GM12878 (cell line): ENCODE measurements at regions not wholly inside any gene's neighbourhood (a gene's known extent, or its start where the extent isn't known, plus 50 kb on each side); places are given as distances from the start of the nearest gene placed in this dataset.
"Not testable (repeated sequence)": the region's sequence is repeated elsewhere in the genome, so short reads cannot be mapped to it uniquely, and the experiment has no call there.

Experiments used
- CEBPB ChIP-seq, 2 experiments: fragments of 150-350 bp in 1 of 2; IDR thresholded peaks; 2 replicates each; pipeline ENCODE4 v1.6.1; 2012 to 2014; ENCODE audit warnings: low read depth in 2 of 2, low read length in 2 of 2, borderline replicate concordance in 1 of 2, inconsistent platforms in 1 of 2
- DPF2 ChIP-seq: fragments of 450-650 bp; IDR thresholded peaks from 2 replicates; pipeline ENCODE4 v1.6.1; 2017; ENCODE audit warnings: mild to moderate bottlenecking
- JUND ChIP-seq: IDR thresholded peaks from 2 replicates; pipeline ENCODE4 v1.6.1; 2012; ENCODE audit warnings: low read depth, mild to moderate bottlenecking, low read length, improper control_type of control experiment, moderate library complexity
- KAT2A ChIP-seq: conservative IDR thresholded peaks from 2 replicates; pipeline ENCODE4 v1.6.1; 2011; ENCODE audit warnings: low read depth, low read length; ENCODE audit not compliant: control insufficient read depth
- LARP7 ChIP-seq: fragments of 450-650 bp; IDR thresholded peaks from 2 replicates; pipeline ENCODE4 v1.6.1; 2017; ENCODE audit warnings: mild to moderate bottlenecking
- MTA2 ChIP-seq: fragments of 450-650 bp; IDR thresholded peaks from 2 replicates; pipeline ENCODE4 v1.6.1; 2016; ENCODE audit warnings: low read depth, mild to moderate bottlenecking, moderate library complexity
- PBX3 ChIP-seq: IDR thresholded peaks from 2 replicates; pipeline ENCODE4 v1.6.1; 2011; ENCODE audit warnings: mild to moderate bottlenecking, low read depth, low read length, moderate library complexity; ENCODE audit not compliant: insufficient replicate concordance
- POLR2A ChIP-seq: IDR thresholded peaks from 2 replicates; pipeline ENCODE4 v1.6.1; 2011; ENCODE audit warnings: low read depth, mild to moderate bottlenecking, low read length
- SIN3A ChIP-seq: IDR thresholded peaks from 2 replicates; pipeline ENCODE4 v1.6.1; 2012; ENCODE audit warnings: low read depth, low read length, improper control_type of control experiment
- TCF12 ChIP-seq: IDR thresholded peaks from 2 replicates; pipeline ENCODE4 v1.6.1; 2011; ENCODE audit warnings: low read depth, mild to moderate bottlenecking, low read length
- ZNF274 ChIP-seq: IDR thresholded peaks from one replicate; pipeline ENCODE4 v1.8.0; 2011; ENCODE audit not compliant: insufficient read length, insufficient read depth
- ZNF384 ChIP-seq: IDR thresholded peaks from 2 replicates; pipeline ENCODE4 v1.6.1; 2012; ENCODE audit warnings: low read depth, mild to moderate bottlenecking, low read length, improper control_type of control experiment, borderline replicate concordance
- TF ChIP-seq, protein P1 (sequence below), 3 experiments: IDR thresholded peaks in 2 of 3; conservative IDR thresholded peaks in 1 of 3; 2 replicates each; pipeline ENCODE4 v1.5.1; 2011; ENCODE audit warnings: low read depth in 3 of 3, low read length in 3 of 3, mild to moderate bottlenecking in 3 of 3, control low read depth in 2 of 3, moderate library complexity in 2 of 3, inconsistent platforms in 1 of 3, mixed read lengths in 1 of 3; ENCODE audit not compliant: control insufficient read depth in 2 of 3, insufficient read depth in 1 of 3; ENCODE audit errors: extremely low read depth in 1 of 3

GRCh38 chr9:19895578-19895977 lies 106.7 kb upstream of the SLC24A2 start:
- not testable (repeated sequence) for TF ChIP-seq SIN3A; ZNF384; JUND; POLR2A; PBX3; DPF2; MTA2; LARP7; ZNF274; KAT2A; CEBPB (IDR thresholded peaks at IDR 0.05; ENCODE audit: borderline replicate concordance in 1 of 2, low read depth in 2 of 2, low read length in 2 of 2); TCF12
- TF ChIP-seq, protein P1, sequence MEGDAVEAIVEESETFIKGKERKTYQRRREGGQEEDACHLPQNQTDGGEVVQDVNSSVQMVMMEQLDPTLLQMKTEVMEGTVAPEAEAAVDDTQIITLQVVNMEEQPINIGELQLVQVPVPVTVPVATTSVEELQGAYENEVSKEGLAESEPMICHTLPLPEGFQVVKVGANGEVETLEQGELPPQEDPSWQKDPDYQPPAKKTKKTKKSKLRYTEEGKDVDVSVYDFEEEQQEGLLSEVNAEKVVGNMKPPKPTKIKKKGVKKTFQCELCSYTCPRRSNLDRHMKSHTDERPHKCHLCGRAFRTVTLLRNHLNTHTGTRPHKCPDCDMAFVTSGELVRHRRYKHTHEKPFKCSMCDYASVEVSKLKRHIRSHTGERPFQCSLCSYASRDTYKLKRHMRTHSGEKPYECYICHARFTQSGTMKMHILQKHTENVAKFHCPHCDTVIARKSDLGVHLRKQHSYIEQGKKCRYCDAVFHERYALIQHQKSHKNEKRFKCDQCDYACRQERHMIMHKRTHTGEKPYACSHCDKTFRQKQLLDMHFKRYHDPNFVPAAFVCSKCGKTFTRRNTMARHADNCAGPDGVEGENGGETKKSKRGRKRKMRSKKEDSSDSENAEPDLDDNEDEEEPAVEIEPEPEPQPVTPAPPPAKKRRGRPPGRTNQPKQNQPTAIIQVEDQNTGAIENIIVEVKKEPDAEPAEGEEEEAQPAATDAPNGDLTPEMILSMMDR (IDR thresholded peaks at IDR 0.05 in 2 of 3, conservative IDR thresholded peaks at IDR 0.05 in 1 of 3; ENCODE audit: control insufficient read depth in 2 of 3, extremely low read depth in 1 of 3, insufficient read depth in 1 of 3, low read depth in 3 of 3, low read length in 3 of 3), result not testable (repeated sequence)
